A673 (cell line): ENCODE measurements at regions not wholly inside any gene's neighbourhood (a gene's known extent, or its start where the extent isn't known, plus 50 kb on each side); places are given as distances from the start of the nearest gene placed in this dataset.

Experiments used
- BruUV-seq: library from RNA; stranded (reverse); fragments of 400-500 nt; replicated peaks from 2 replicates; lab custom pipeline; 2021; lab: Mats Ljungman, UMichigan
- CTCF ChIA-PET: fragments of 300-600 bp; sonication (Branson Sonifier 250); formaldehyde crosslinking; loops from one replicate; lab custom pipeline; 2022; ENCODE audit warnings: antibody characterized with exemption; lab: Charles Lee
- POLR2A ChIA-PET: fragments of 300-600 bp; sonication (Branson Sonifier 250); formaldehyde crosslinking; loops from one replicate; lab custom pipeline; 2022; ENCODE audit warnings: antibody characterized with exemption; ENCODE audit not compliant: low non-redundant PET; lab: Charles Lee
- DNase-seq: peaks from one replicate; pipeline ENCODE4 v3.0.0-alpha.2; 2015; ENCODE audit warnings: low spot score
- H3K27ac ChIP-seq: fragments of 200-600 bp; sonication (generic); 2 replicates; pipeline ENCODE4 v1.5.1; 2016; ENCODE audit warnings: mixed run types, low read depth, mild to moderate bottlenecking, mixed read lengths, antibody characterized with exemption, low read length; ENCODE audit not compliant: poor library complexity, severe bottlenecking
- H3K27me3 ChIP-seq: fragments of 200-600 bp; sonication (generic); replicated peaks from 2 replicates; pipeline ENCODE4 v1.6.1; 2017; ENCODE audit warnings: mixed run types, low read depth, mild to moderate bottlenecking, mixed read lengths, antibody characterized with exemption, low read length; ENCODE audit not compliant: insufficient read depth, poor library complexity
- H3K36me3 ChIP-seq: fragments of 200-600 bp; sonication (generic); 2 replicates; pipeline ENCODE4 v1.6.1; 2016; ENCODE audit warnings: mixed run types, mild to moderate bottlenecking, mixed read lengths, antibody characterized with exemption, low read length; ENCODE audit not compliant: insufficient read depth, poor library complexity, severe bottlenecking
- H3K4me1 ChIP-seq: fragments of 200-600 bp; sonication (generic); 2 replicates; pipeline ENCODE4 v1.6.1; 2017; ENCODE audit warnings: mixed run types, mild to moderate bottlenecking, mixed read lengths, antibody characterized with exemption, low read length; ENCODE audit not compliant: insufficient read depth, poor library complexity, severe bottlenecking
- H3K4me3 ChIP-seq: fragments of 200-600 bp; sonication (generic); 2 replicates; pipeline ENCODE4 v1.5.1; 2016; ENCODE audit warnings: low read depth, mixed run types, mild to moderate bottlenecking, mixed read lengths, low read length; ENCODE audit not compliant: poor library complexity, severe bottlenecking
- H3K9me3 ChIP-seq: fragments of 200-600 bp; sonication (generic); 2 replicates; pipeline ENCODE4 v1.6.1; 2016; ENCODE audit warnings: mixed run types, low read depth, mild to moderate bottlenecking, mixed read lengths, antibody characterized with exemption, low read length; ENCODE audit not compliant: poor library complexity, severe bottlenecking
- EZH2 ChIP-seq: fragments of 200-600 bp; sonication (generic); IDR thresholded peaks from 2 replicates; pipeline ENCODE4 v1.6.1; 2017; ENCODE audit warnings: borderline replicate concordance, low read depth, mild to moderate bottlenecking, mixed read lengths, antibody characterized with exemption, low read length; ENCODE audit not compliant: poor library complexity, severe bottlenecking
- intact Hi-C: fragments of 100-400 bp; cut with micrococcal nuclease; formaldehyde crosslinking; loops from one replicate; pipeline ENCODE4 v1.10.0; 2022; ENCODE audit not compliant: unreplicated experiment
- TF ChIP-seq, protein P1 (sequence below): fragments of 300-800, 200-600 bp; sonication (generic); conservative IDR thresholded peaks from 2 replicates; pipeline ENCODE4 v1.5.1; 2017; ENCODE audit warnings: low read depth, mild to moderate bottlenecking, antibody characterized with exemption, low read length, moderate library complexity, mixed read lengths

DNA sequence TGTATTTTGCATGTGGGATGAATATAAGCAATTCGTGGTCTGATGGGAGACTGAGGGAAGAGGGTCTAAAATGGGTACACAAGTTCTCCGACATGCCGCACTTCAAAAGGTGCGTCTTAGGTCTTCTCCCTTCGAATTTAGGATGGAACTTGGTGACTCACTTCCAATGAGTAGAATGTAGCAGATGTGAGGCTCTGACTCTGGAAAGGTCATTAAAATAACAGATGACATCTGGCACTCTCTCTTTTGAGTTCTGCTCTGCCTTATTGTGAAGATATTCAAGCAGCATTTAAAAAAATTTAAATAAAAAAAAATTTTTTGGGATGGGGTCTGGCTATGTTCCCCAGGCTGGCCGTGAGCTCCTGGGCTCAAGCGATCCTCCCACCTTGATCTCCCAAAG lies 92.7 kb downstream of the TMEM100 start:
- CTCF ChIA-PET, result no interaction called here
- TF ChIP-seq, protein P1, sequence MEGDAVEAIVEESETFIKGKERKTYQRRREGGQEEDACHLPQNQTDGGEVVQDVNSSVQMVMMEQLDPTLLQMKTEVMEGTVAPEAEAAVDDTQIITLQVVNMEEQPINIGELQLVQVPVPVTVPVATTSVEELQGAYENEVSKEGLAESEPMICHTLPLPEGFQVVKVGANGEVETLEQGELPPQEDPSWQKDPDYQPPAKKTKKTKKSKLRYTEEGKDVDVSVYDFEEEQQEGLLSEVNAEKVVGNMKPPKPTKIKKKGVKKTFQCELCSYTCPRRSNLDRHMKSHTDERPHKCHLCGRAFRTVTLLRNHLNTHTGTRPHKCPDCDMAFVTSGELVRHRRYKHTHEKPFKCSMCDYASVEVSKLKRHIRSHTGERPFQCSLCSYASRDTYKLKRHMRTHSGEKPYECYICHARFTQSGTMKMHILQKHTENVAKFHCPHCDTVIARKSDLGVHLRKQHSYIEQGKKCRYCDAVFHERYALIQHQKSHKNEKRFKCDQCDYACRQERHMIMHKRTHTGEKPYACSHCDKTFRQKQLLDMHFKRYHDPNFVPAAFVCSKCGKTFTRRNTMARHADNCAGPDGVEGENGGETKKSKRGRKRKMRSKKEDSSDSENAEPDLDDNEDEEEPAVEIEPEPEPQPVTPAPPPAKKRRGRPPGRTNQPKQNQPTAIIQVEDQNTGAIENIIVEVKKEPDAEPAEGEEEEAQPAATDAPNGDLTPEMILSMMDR, result no peak
- TF ChIP-seq EZH2, result no peak
- H3K36me3 ChIP-seq, result no peaks in the 10 kb centered on the region
- no peak overlapping the region for H3K27ac ChIP-seq
- BruUV-seq, result no TSS peak
- POLR2A ChIA-PET, result no interaction called here
- no peaks in the 10 kb centered on the region for H3K9me3 ChIP-seq
- H3K27me3 ChIP-seq, result peaks cover 5% of the 10 kb centered on the region
- intact Hi-C loops, result no loop called here
- no peak for DNase-seq
- peaks cover under 1% of the 10 kb centered on the region for H3K4me1 ChIP-seq
- H3K4me3 ChIP-seq, result no peak overlapping the region

DNA sequence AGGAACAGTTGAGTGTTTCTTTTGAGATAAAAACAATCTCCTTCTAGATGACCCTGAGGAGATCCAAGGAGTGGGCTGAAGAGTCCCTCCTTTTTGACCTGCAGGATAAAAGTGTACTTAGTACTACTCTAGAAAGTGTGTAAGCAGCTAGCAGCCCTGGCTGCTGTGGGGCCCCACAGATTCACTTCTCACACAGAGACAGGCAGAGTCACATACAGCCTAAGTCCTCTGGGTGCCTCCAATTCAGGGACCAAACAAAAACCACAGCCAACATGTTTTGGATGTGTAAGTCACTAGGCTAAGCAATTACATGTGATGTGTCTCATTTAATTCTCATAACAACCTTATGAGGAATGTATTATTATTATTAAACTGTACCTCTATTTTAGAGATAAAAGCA lies 97.1 kb downstream of the TMEM100 start:
- peaks cover 47% of the 10 kb centered on the region for H3K27me3 ChIP-seq
- H3K4me3 ChIP-seq, result no peak overlapping the region
- ChIA-PET CTCF (no interaction called here), POLR2A (no interaction called here)
- no peaks in the 10 kb centered on the region for H3K9me3 ChIP-seq
- H3K36me3 ChIP-seq, result no peaks in the 10 kb centered on the region
- TF ChIP-seq, protein P1, result no peak
- TF ChIP-seq EZH2, result no peak
- H3K27ac ChIP-seq, result no peak overlapping the region
- H3K4me1 ChIP-seq, result no peaks in the 10 kb centered on the region
- no TSS peak for BruUV-seq
- DNase-seq, result no peak
- intact Hi-C loops, result no loop called here

DNA sequence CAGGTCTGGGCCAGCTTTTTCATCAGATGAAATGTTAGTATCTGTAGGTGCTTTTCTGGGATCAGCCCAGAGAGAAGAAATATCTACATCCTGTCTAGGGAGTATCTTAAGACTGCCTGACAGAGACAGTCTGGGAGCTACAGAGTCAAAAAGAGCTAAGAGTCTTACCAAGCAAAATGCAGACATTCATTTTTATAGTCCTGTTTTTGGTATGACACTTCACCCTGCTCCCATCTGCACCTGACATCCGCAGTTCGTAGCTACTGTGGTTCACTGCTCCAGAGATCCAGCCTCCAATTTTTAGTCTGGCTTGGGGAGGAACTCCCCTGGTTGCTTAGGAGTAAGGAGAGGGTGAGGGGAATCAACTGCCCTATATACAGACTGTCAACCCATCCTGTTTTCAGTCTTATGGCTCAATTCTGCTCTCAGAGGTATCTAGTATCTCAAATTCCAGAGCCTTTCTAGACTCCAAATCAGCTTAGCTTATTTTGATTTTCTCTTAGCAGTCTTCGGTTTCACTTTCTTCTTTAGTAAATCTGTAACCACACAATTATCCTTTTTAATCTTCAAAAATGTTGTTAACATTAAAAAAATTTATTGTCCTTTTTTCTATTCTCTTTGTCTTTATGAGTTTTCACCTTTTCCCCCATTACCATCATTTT lies 97.8 kb downstream of the TMEM100 start:
- CTCF ChIA-PET, result no interaction called here
- Histone ChIP-seq H3K27ac (no peak overlapping the region), H3K4me3 (no peak overlapping the region), H3K36me3 (no peaks in the 10 kb centered on the region), H3K9me3 (no peaks in the 10 kb centered on the region), H3K27me3 (peaks cover 54% of the 10 kb centered on the region), H3K4me1 (no peaks in the 10 kb centered on the region)
- TF ChIP-seq EZH2, result no peak
- TF ChIP-seq, protein P1, result no peak
- intact Hi-C loops, result no loop called here
- DNase-seq, result no peak
- POLR2A ChIA-PET, result no interaction called here
- no TSS peak for BruUV-seq
